ENCODE measurements at regions not wholly inside any gene's neighbourhood (a gene's known extent, or its start where the extent isn't known, plus 50 kb on each side); places are given as distances from the start of the nearest gene placed in this dataset.

DNA sequence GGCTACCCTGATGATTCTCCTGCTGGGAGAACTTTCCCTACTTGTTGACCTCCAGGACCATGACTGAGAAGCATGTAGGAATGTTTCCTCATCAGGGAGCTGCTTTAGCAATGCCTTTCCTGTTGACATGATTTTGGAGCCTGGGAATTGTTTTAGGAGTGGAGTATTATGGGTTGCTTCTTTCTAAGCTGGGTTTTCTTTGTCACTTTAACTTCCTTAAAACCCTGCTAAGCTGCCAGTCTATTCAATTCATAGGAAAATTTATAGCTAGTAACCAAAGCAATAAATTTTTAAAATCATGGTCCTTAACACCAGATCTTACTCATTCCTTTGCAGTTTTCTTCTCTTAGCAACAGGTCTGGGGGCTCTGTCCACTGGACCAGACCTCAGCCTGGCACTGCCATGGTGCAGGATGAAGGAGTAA lies 125.6 kb upstream of the TACR1 start:
- TF ChIP-seq, protein P1, sequence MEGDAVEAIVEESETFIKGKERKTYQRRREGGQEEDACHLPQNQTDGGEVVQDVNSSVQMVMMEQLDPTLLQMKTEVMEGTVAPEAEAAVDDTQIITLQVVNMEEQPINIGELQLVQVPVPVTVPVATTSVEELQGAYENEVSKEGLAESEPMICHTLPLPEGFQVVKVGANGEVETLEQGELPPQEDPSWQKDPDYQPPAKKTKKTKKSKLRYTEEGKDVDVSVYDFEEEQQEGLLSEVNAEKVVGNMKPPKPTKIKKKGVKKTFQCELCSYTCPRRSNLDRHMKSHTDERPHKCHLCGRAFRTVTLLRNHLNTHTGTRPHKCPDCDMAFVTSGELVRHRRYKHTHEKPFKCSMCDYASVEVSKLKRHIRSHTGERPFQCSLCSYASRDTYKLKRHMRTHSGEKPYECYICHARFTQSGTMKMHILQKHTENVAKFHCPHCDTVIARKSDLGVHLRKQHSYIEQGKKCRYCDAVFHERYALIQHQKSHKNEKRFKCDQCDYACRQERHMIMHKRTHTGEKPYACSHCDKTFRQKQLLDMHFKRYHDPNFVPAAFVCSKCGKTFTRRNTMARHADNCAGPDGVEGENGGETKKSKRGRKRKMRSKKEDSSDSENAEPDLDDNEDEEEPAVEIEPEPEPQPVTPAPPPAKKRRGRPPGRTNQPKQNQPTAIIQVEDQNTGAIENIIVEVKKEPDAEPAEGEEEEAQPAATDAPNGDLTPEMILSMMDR (IDR thresholded peaks at IDR 0.05; ENCODE audit: low read depth, low read length, poor library complexity, severe bottlenecking), result no peak
- TF ChIP-seq EZH2phosphoT487 (IDR thresholded peaks at IDR 0.05; ENCODE audit: borderline replicate concordance, low read length), result no peak
